Nephron progenitor cell (in vitro differentiated cells): ENCODE measurements at regions not wholly inside any gene's neighbourhood (a gene's known extent, or its start where the extent isn't known, plus 50 kb on each side); places are given as distances from the start of the nearest gene placed in this dataset.

ENCODE experiments used
- DNase-seq: peaks from one replicate; pipeline ENCODE4 v3.0.0; 2021
- H3K27ac Mint-ChIP-seq: 2 replicates; pipeline ENCODE4 v1.8.0; 2021; ENCODE audit warnings: mild to moderate bottlenecking, moderate library complexity, mixed read lengths
- H3K27me3 Mint-ChIP-seq: 2 replicates; pipeline ENCODE4 v1.8.0; 2021; ENCODE audit warnings: mild to moderate bottlenecking, low read depth, mixed read lengths; ENCODE audit not compliant: poor library complexity
- H3K36me3 Mint-ChIP-seq: 2 replicates; pipeline ENCODE4 v1.8.0; 2021; ENCODE audit warnings: low read depth, mixed read lengths
- H3K4me1 Mint-ChIP-seq: 2 replicates; pipeline ENCODE4 v1.8.0; 2021; ENCODE audit warnings: mixed read lengths
- H3K4me3 Mint-ChIP-seq: 2 replicates; pipeline ENCODE4 v1.8.0; 2021; ENCODE audit warnings: mild to moderate bottlenecking, moderate library complexity, mixed read lengths
- H3K9me3 Mint-ChIP-seq: 2 replicates; pipeline ENCODE4 v1.8.0; 2021; ENCODE audit warnings: mild to moderate bottlenecking, moderate library complexity, mixed read lengths
- CTCF ChIP-seq: fragments of 200-600 bp; sonication (generic); IDR thresholded peaks from 2 replicates; pipeline ENCODE4 v1.5.0; 2021; ENCODE audit warnings: antibody characterized with exemption

GRCh38 chr1:83503153-83503552, 495.8 kb downstream of the TTLL7 start:
- Mint-ChIP-seq H3K4me1 (peaks cover 23% of the 10 kb centered on the region), H3K9me3 (no peaks in the 10 kb centered on the region), H3K36me3 (no peaks in the 10 kb centered on the region), H3K27ac (no peak overlapping the region), H3K27me3 (no peaks in the 10 kb centered on the region), H3K4me3 (no peak overlapping the region)
- no peak for DNase-seq
- TF ChIP-seq CTCF = no peak

DNA sequence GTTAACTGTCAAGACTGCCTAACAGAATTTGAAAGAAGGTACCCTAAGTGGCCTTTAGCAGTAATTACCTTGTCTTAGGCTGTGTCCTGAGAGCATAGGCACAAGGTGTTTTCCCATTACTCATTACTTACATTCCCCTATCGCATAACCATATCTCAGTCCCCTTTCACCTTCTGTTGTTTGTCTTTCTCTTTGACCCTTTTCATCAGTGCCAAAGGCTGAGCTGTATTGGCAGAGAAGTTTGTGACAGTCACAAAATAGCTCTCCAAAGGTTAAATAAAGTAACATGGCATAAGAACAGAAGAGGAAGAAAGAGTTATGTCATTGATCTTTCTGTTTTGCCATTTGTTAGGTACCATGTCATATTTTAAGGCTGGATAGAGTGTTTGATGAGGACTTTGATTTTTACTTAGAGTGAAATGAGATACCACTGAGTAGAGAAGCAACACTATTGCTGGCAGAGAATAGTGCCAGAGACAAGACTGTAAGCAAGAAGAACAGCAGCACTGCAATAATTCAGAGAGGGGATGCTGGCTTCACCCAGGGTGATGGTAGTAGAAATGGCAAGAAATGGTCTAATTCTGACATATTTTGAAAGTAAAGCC, 497.8 kb downstream of the TTLL7 start:
- peaks cover under 1% of the 10 kb centered on the region for H3K27me3 Mint-ChIP-seq
- H3K9me3 Mint-ChIP-seq = no peaks in the 10 kb centered on the region
- no peak for DNase-seq
- no peaks in the 10 kb centered on the region for H3K36me3 Mint-ChIP-seq
- no peak overlapping the region for H3K4me3 Mint-ChIP-seq
- no peak for TF ChIP-seq CTCF
- peaks cover 18% of the 10 kb centered on the region for H3K4me1 Mint-ChIP-seq
- H3K27ac Mint-ChIP-seq = peak overlapping the region; percentile 10

DNA sequence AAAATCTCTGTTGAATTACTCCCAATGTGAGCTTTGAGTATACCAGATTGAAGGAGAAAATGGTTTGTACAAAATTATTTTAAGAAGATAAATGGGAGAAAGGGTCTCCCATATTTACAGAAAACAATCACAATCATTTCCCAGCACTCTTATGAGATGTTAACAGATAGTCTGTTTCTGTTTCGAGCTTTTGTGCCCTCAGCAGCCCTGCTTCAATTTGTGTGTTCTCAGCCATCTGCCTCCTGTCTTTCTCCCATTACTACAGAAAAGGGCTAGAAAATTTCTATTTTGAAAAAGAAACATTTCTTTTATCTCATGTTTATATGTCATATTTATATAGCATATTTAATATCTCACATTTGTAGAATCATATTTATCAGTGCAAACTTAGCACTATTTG, 498.4 kb downstream of the TTLL7 start:
- no peak overlapping the region for H3K4me3 Mint-ChIP-seq
- H3K27me3 Mint-ChIP-seq = peaks cover 4% of the 10 kb centered on the region
- H3K4me1 Mint-ChIP-seq = peaks cover 18% of the 10 kb centered on the region
- H3K27ac Mint-ChIP-seq = no peak overlapping the region
- no peak for DNase-seq
- H3K9me3 Mint-ChIP-seq = no peaks in the 10 kb centered on the region
- H3K36me3 Mint-ChIP-seq = no peaks in the 10 kb centered on the region
- no peak for TF ChIP-seq CTCF

DNA sequence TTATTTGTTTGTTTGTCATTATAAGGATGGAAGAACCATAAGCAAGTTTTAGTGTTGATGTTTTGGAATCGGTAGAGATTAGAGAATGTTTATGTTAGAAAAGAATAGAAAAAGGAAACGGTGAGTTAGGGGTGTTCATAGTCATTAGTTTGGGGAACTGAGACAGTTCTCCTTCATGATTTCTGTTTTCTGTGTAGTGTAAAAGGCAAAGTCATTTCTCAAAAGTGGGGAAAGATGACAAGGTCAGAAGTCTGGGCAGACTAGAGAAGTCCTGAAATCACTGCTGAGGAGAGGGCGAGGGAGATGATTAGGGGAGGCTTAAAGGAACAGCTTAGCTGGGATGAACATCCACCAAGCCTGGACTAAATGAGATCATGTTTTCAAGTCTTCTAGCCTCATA, 498.9 kb downstream of the TTLL7 start:
- no peak for DNase-seq
- Mint-ChIP-seq H3K36me3 (no peaks in the 10 kb centered on the region), H3K4me1 (peaks cover 18% of the 10 kb centered on the region), H3K4me3 (no peak overlapping the region), H3K27me3 (peaks cover 4% of the 10 kb centered on the region), H3K9me3 (no peaks in the 10 kb centered on the region), H3K27ac (no peak overlapping the region)
- TF ChIP-seq CTCF = no peak

DNA sequence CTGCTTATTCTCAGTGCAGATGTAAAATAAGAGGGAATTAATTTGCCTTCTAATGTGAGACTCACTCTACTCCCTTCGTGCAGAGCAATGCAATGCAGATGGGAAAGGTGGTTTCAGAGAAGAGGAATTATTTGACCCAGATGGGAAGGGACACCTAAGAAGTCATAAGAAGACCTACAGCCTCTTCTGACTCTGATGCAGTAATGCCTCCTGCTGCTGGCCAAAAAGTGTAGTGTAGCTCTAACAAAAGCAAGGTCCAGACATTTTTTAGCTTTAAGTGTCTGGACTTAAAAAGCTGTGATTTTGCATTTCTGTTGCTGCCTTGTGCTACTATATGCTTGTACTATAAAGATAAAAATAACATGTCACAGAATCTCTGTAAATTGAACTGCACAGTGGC, 501.4 kb downstream of the TTLL7 start:
- Mint-ChIP-seq H3K27me3 (peaks cover 4% of the 10 kb centered on the region), H3K36me3 (no peaks in the 10 kb centered on the region), H3K9me3 (no peaks in the 10 kb centered on the region), H3K27ac (no peak overlapping the region), H3K4me3 (no peak overlapping the region), H3K4me1 (peaks cover 18% of the 10 kb centered on the region)
- TF ChIP-seq CTCF = peak; percentile 40
- no peak for DNase-seq

DNA sequence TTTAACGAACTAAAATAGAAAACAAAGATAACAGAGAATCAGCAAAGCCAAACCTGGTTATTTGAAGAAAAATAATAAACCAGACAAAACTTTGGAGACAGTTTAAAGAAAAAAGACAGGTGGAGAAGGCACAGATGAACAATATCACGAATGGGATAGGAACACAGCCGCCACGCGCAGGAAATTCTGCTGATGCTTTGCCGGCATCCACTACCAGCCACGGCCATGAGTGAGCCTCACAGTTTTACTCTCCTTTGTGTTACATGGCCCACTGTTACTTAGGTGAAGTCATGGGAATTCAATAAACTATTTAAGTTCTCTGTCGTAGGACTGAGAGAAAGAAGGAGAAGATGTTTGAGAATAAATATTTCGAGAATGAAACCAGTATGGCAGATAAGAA, 503.4 kb downstream of the TTLL7 start:
- Mint-ChIP-seq H3K36me3 (no peaks in the 10 kb centered on the region), H3K4me1 (peaks cover 8% of the 10 kb centered on the region), H3K4me3 (no peak overlapping the region), H3K27me3 (peaks cover 7% of the 10 kb centered on the region), H3K27ac (no peak overlapping the region), H3K9me3 (no peaks in the 10 kb centered on the region)
- TF ChIP-seq CTCF = no peak
- no peak for DNase-seq
